Left ventricle myocardium superior (tissue), 1 donor: ENCODE measurements at regions not wholly inside any gene's neighbourhood (a gene's known extent, or its start where the extent isn't known, plus 50 kb on each side); places are given as distances from the start of the nearest gene placed in this dataset.

Experiments
- ATAC-seq: fragments of 200-7000 bp; cut with Tn5 transposase; one replicate; pipeline ENCODE4 v1.9.1; 2020; ENCODE audit warnings: mild to moderate bottlenecking, moderate library complexity
- DNase-seq: peaks from one replicate; pipeline ENCODE4 v3.0.0-alpha.2; 2020
- intact Hi-C: fragments of 100-400 bp; cut with micrococcal nuclease; formaldehyde crosslinking; loops from one replicate; pipeline ENCODE4 v1.11.0; 2022
- donor health status: DM: no; HTN: yes; CAD: no; lungs with severe emphysema.

GRCh38 chr4:149141391-149141790 lies 674.3 kb downstream of the IQCM start:
- intact Hi-C loops = no loop called here
- no peak for ATAC-seq
- no peak for DNase-seq

- DNase-seq (no peak), ATAC-seq (no peak)
- intact Hi-C loops = no loop called here
Measured at GRCh38 chr4:149140841-149141240, 674.8 kb downstream of the IQCM start.

- ATAC-seq = no peak
Measured at GRCh38 chr4:149136951-149137620, 678.6 kb downstream of the IQCM start.

GRCh38 chr4:149135062-149135461 lies 680.6 kb downstream of the IQCM start:
- intact Hi-C loops = no loop called here
- no peak for DNase-seq
- ATAC-seq = no peak

More at GRCh38 chr4:149136951-149137620, 678.6 kb downstream of the IQCM start:
- no peak for DNase-seq
- intact Hi-C loops = no loop called here

GRCh38 chr4:149121023-149121404 lies 678.8 kb upstream of the NR3C2 start:
- no peak for DNase-seq
- intact Hi-C loops = no loop called here
- no peak for ATAC-seq

GRCh38 chr4:149120331-149121022 lies 678.3 kb upstream of the NR3C2 start:
- DNase-seq (no peak), ATAC-seq (no peak)
- intact Hi-C loops = no loop called here

- DNase-seq (no peak), ATAC-seq (no peak)
- intact Hi-C loops = no loop called here
Measured at GRCh38 chr4:149116806-149117205, 674.6 kb upstream of the NR3C2 start.

GRCh38 chr4:149113804-149114430 lies 671.7 kb upstream of the NR3C2 start:
- DNase-seq (no peak), ATAC-seq (no peak)
- intact Hi-C loops = no loop called here

GRCh38 chr4:149112109-149112508 lies 669.9 kb upstream of the NR3C2 start:
- intact Hi-C loops = no loop called here
- no peak for ATAC-seq

GRCh38 chr4:149110481-149110880 lies 668.3 kb upstream of the NR3C2 start:
- DNase-seq = no peak
- no peak for ATAC-seq

More at GRCh38 chr4:149112109-149112508, 669.9 kb upstream of the NR3C2 start:
- no peak for DNase-seq

GRCh38 chr4:149108626-149109025 lies 666.4 kb upstream of the NR3C2 start:
- DNase-seq (no peak), ATAC-seq (no peak)
- intact Hi-C loops = no loop called here

More at GRCh38 chr4:149110481-149110880, 668.3 kb upstream of the NR3C2 start:
- intact Hi-C loops = no loop called here

- ATAC-seq = no peak
- no peak for DNase-seq
- intact Hi-C loops = no loop called here
Measured at GRCh38 chr4:149102765-149103164, 660.6 kb upstream of the NR3C2 start.

GRCh38 chr4:149101649-149102048 lies 659.4 kb upstream of the NR3C2 start:
- DNase-seq (no peak), ATAC-seq (no peak)
- intact Hi-C loops = no loop called here

- intact Hi-C loops = no loop called here
- ATAC-seq (no peak), DNase-seq (no peak)
Measured at GRCh38 chr4:149095811-149096210, 653.6 kb upstream of the NR3C2 start.

GRCh38 chr4:149095001-149095400 lies 652.8 kb upstream of the NR3C2 start:
- intact Hi-C loops = no loop called here
- no peak for DNase-seq
- ATAC-seq = no peak

- intact Hi-C loops = no loop called here
- no peak for DNase-seq
- no peak for ATAC-seq
Measured at GRCh38 chr4:149084144-149084543, 641.9 kb upstream of the NR3C2 start.

GRCh38 chr4:149077181-149077580 lies 635.0 kb upstream of the NR3C2 start:
- intact Hi-C loops = no loop called here
- DNase-seq (no peak), ATAC-seq (no peak)

- DNase-seq (no peak), ATAC-seq (no peak)
- intact Hi-C loops = no loop called here
Measured at GRCh38 chr4:149076401-149076800, 634.2 kb upstream of the NR3C2 start.

- no peak for DNase-seq
- intact Hi-C loops = no loop called here
- ATAC-seq = no peak
Measured at GRCh38 chr4:149072384-149072783, 630.2 kb upstream of the NR3C2 start.

GRCh38 chr4:149065753-149066152 lies 623.5 kb upstream of the NR3C2 start:
- no peak for DNase-seq
- intact Hi-C loops = no loop called here
- no peak for ATAC-seq

- ATAC-seq = no peak
- DNase-seq = no peak
- intact Hi-C loops = no loop called here
Measured at GRCh38 chr4:149062997-149063396, 620.8 kb upstream of the NR3C2 start.
